AG08395 (cell line): ENCODE measurements at regions not wholly inside any gene's neighbourhood (a gene's known extent, or its start where the extent isn't known, plus 50 kb on each side); places are given as distances from the start of the nearest gene placed in this dataset.

Experiments used
- DNase-seq: peaks from one replicate; pipeline ENCODE4 v3.0.0; 2012; ENCODE audit warnings: mixed read lengths, low spot score

- no peak for DNase-seq
These were observed 269.6 kb downstream of the PSAT1 start for GRCh38 chr9:78566521-78566920.

DNA sequence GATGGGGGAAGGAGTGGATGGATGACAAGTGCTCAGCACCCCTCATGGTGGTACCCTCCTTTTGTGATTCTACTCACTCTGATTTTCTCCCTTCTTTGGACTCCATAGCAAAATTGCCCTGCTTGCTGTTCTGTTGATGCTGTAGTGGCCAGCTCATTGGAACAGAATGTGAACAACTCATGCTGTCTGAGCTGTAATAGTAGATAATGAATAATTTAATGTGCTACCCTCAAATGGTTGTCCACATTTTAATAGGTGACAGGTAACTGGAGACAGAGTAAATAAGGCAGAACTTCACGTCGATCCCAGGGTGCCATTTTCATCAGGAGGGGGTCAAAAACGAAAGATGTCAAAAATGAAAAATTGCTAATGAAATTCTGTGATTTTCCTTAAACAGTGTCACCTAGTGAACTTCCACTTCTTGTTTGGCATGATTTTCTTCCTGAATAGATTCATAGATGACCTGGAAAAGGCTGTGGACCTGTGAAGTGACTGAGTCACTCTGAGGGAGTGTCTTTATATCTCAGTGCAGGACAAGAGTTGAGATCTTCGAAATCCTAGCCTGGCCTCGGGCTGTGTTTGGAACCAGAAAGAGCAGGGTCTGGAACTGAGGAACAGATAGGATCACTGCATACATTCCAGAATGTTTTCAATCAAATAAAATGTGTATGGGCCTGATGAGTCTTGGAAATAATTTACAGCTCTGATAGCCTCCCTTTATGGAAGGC is 270.2 kb downstream of the PSAT1 start:
- DNase-seq, result peak; percentile 53

GRCh38 chr9:78567693-78568092 is 270.8 kb downstream of the PSAT1 start:
- no peak for DNase-seq

DNA sequence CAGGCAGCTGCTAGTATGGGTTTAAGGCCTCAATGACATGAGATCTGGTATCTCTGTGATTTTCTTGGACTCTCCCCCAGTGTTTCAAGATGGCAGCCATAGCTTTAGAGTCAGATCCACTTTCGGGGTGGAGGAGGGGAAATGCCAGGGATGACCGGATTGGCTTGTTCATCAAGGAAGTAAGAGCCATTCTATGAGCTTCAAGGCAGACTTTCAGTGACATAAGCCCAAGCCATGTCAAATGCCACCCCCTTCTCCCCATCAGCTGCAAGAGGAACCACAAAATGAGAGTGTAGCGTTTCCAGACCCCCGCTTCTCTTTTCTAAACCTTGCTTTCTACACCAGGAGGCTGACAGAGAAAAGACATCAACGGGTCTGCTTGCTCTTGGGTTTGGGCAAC is 271.8 kb downstream of the PSAT1 start:
- DNase-seq, result no peak

- DNase-seq, result no peak
These were observed 275.3 kb downstream of the PSAT1 start for GRCh38 chr9:78572266-78572665.

GRCh38 chr9:78573205-78573604 is 276.3 kb downstream of the PSAT1 start:
- DNase-seq, result no peak

DNA sequence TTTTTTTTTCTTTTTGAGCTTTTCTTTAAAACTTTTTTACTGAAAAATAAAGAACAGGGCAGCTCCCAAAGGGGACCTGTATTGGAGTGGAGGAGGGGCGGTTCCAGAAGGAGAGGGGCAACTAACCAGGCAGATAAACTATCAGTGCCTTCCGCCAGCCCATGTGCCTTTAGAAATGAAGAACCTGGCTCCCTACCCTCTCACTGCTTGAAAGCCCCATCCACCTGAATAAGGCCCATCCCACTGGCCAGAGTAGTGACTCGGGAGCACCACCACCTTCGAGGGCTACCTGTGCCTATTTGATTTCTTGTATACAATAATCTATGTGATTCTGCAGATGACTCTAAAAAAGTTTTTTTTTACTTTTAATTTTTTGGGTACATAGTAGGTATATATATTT is 276.7 kb downstream of the PSAT1 start:
- DNase-seq, result no peak

- no peak for DNase-seq
These were observed 277.6 kb downstream of the PSAT1 start for GRCh38 chr9:78574354-78575045.

DNA sequence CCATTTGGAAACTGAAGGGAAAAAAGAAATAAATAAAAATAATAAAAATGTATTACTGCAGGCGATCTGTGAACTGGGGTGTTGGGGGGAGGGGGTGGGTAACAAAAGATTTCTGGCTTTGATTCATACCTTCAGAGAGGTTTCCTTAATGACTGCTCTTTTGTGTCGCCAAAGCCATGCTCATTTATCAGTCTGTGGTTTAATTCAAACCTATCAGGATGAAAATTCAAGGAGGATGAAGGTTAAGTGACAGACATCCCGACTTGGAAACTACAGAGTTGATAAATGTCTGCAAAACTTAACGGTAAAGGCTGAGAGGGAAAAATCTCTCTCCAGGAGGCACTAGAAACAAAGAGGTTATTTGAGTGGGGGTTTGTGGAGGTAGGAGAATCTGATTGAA is 278.2 kb downstream of the PSAT1 start:
- DNase-seq, result no peak

- DNase-seq, result no peak
These were observed 278.8 kb downstream of the PSAT1 start for GRCh38 chr9:78575771-78576170.

- DNase-seq, result no peak
These were observed 280.4 kb downstream of the PSAT1 start for GRCh38 chr9:78577156-78577906.

GRCh38 chr9:78578072-78578471 is 281.1 kb downstream of the PSAT1 start:
- DNase-seq, result no peak

- no peak for DNase-seq
These were observed 285.9 kb downstream of the PSAT1 start for GRCh38 chr9:78582821-78583220.

GRCh38 chr9:78584589-78584988 is 287.7 kb downstream of the PSAT1 start:
- DNase-seq, result no peak

GRCh38 chr9:78585909-78586308 is 289.0 kb downstream of the PSAT1 start:
- no peak for DNase-seq

DNA sequence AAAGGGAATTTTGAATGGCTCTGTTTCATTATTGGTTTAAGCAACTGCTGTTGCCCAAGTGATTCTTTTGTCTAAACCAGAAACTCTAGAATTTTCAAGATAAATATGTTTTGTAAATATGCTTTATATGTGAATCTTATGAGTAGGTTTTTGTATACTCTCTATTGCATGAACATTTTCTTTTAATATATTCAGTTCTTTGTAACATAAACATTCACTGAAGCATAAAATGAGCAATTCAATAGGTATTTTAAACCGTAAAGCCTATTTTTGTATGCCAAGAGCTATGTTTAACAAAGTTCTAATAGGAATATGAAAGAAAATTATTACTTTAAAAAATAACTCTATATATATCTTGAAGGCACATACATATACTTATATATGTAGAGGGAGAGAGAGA is 293.1 kb downstream of the PSAT1 start:
- DNase-seq, result no peak

- peak; percentile 47 for DNase-seq
These were observed 295.9 kb downstream of the PSAT1 start for GRCh38 chr9:78592811-78593210.

GRCh38 chr9:78595200-78595945 is 298.4 kb downstream of the PSAT1 start:
- peak; percentile 61 for DNase-seq

GRCh38 chr9:78596346-78596745 is 299.4 kb downstream of the PSAT1 start:
- DNase-seq, result no peak

DNA sequence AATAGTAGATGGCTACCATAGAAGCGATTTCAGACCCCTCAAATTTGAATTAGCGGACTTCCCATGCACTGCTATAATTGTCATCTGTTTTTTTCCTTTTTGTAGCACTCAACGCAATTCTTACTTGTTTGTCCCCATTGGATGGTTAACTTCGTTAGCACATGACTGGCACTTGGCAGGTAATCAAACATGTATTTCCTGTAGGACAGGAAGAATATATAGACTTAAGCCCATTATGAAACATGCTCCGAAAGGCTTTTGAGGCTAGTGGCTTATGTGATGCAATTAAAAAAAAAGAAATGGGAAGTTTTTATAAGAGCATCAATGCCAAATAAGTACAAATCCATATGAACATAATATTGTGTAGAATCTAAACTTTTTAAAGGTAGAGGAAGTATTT is 301.2 kb downstream of the PSAT1 start:
- DNase-seq, result no peak

- DNase-seq, result no peak
These were observed 303.0 kb downstream of the PSAT1 start for GRCh38 chr9:78599926-78600325.

GRCh38 chr9:78601957-78602565 is 305.1 kb downstream of the PSAT1 start:
- DNase-seq, result peak; percentile 43
